ENCODE measurements at regions not wholly inside any gene's neighbourhood (a gene's known extent, or its start where the extent isn't known, plus 50 kb on each side); places are given as distances from the start of the nearest gene placed in this dataset.

DNA sequence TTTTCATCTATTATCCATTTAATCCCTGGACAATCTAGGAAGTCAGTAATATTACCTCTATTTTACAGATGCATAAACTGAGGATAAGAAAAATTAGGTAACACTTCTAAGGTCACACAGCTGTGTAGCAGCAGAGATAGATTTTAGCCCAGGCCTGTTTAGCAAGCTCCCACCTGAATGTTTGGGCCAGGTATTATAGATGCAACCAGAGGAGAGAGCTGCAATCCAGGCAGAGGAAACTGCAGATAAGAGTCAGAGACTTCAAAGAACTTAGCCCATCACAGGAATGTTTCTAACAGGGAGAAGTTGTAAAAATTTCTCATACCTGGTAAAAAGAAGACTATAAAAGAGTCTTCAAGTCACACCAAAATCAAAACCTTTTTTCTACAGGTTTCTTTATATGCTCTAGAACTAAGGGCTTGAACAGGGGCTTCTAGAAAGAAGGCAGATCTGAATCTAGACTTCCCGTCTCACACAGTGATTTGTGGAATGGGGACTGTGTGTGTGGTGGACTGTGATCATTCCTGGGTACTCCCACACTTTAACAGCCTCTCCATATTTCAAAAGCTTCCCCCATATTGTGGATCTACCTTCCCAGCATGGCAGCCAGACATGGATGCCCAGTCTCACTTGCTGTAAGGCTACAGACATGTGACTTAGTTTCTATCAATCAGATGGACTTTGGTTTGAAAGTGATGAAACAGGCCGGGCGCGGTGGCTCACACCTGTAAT, 128.7 kb downstream of the TLR5 start:
- no peak overlapping the region for H3K27ac ChIP-seq (ENCODE audit: low read length)
- TF ChIP-seq, protein P1, sequence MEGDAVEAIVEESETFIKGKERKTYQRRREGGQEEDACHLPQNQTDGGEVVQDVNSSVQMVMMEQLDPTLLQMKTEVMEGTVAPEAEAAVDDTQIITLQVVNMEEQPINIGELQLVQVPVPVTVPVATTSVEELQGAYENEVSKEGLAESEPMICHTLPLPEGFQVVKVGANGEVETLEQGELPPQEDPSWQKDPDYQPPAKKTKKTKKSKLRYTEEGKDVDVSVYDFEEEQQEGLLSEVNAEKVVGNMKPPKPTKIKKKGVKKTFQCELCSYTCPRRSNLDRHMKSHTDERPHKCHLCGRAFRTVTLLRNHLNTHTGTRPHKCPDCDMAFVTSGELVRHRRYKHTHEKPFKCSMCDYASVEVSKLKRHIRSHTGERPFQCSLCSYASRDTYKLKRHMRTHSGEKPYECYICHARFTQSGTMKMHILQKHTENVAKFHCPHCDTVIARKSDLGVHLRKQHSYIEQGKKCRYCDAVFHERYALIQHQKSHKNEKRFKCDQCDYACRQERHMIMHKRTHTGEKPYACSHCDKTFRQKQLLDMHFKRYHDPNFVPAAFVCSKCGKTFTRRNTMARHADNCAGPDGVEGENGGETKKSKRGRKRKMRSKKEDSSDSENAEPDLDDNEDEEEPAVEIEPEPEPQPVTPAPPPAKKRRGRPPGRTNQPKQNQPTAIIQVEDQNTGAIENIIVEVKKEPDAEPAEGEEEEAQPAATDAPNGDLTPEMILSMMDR (conservative IDR thresholded peaks at IDR 0.05; ENCODE audit: low read depth, low read length) = no peak
- TF ChIP-seq EZH2 (IDR thresholded peaks at IDR 0.05; ENCODE audit: low read length, unreplicated experiment) (no peak), EZH2phosphoT487 (IDR thresholded peaks at IDR 0.05; ENCODE audit: borderline replicate concordance, low read length) (no peak)
- H3K4me2 ChIP-seq (ENCODE audit: low read length) = no peak overlapping the region
- peaks cover 3% of the 10 kb centered on the region; the same call in 1 of the 2 replicates for H3K27me3 ChIP-seq (ENCODE audit: low read length)
- DNase-seq (no peak), ATAC-seq (no peak)
- H4K20me1 ChIP-seq (ENCODE audit: low read length) = no peaks in the 10 kb centered on the region
- no peaks in the 10 kb centered on the region for H3K4me1 ChIP-seq (ENCODE audit: insufficient read depth, low read length)
- H3K4me3 ChIP-seq (ENCODE audit: low read length) = no peak overlapping the region
- BruUV-seq (replicated peaks) = no TSS peak
- POLR2A ChIA-PET (ENCODE audit: unreplicated experiment) = no interaction called here
- CTCF ChIA-PET = no interaction called here
- H3K79me2 ChIP-seq (ENCODE audit: low read length) = no peaks in the 10 kb centered on the region
- no peaks in the 10 kb centered on the region for H3K9me3 ChIP-seq (ENCODE audit: low read length)
- intact Hi-C loops (cut with micrococcal nuclease) = no loop called here
- H3K9me2 ChIP-seq (replicated peaks; ENCODE audit: low read length) = no peaks in the 10 kb centered on the region
- no peak overlapping the region for H2AFZ ChIP-seq (ENCODE audit: low read length)
- H3F3A ChIP-seq (ENCODE audit: low read length, unreplicated experiment) = no peaks in the 10 kb centered on the region
- H3K36me3 ChIP-seq (ENCODE audit: low read depth, low read length) = no peaks in the 10 kb centered on the region
- H3K9ac ChIP-seq (ENCODE audit: low read length) = no peak overlapping the region

DNA sequence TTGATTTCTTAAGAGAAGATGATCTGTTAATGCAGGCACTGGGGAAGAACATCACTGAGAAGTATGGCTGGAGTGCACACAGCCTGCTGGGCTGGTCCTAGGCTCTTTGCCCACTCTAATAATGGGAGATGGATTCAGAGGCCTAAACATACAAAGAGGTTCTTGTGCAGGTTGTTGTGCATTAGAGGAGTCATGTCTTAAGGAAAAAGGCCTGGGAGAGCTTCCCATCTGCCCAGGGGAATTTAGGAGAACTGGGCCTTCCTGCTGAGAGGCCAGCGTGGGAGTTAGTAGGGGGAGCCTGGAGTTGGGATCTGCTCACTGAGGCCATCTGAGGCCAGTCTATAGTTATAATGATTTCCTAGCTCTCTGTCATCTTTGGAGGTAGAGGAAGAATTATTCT, 126.7 kb downstream of the TLR5 start:
- Histone ChIP-seq H3K4me1 (ENCODE audit: insufficient read depth, low read length) (no peaks in the 10 kb centered on the region), H3K27me3 (ENCODE audit: low read length) (no peaks in the 10 kb centered on the region), H2AFZ (ENCODE audit: low read length) (no peak overlapping the region), H3K27ac (ENCODE audit: low read length) (no peak overlapping the region), H3K9ac (ENCODE audit: low read length) (no peak overlapping the region), H4K20me1 (ENCODE audit: low read length) (no peaks in the 10 kb centered on the region), H3K9me3 (ENCODE audit: low read length) (no peaks in the 10 kb centered on the region), H3F3A (ENCODE audit: low read length, unreplicated experiment) (no peaks in the 10 kb centered on the region), H3K36me3 (ENCODE audit: low read depth, low read length) (no peaks in the 10 kb centered on the region), H3K4me3 (ENCODE audit: low read length) (no peak overlapping the region), H3K9me2 (replicated peaks; ENCODE audit: low read length) (no peaks in the 10 kb centered on the region), H3K4me2 (ENCODE audit: low read length) (no peak overlapping the region), H3K79me2 (ENCODE audit: low read length) (no peaks in the 10 kb centered on the region)
- BruUV-seq (replicated peaks) = no TSS peak
- TF ChIP-seq, protein P1 (conservative IDR thresholded peaks at IDR 0.05; ENCODE audit: low read depth, low read length) = no peak
- TF ChIP-seq EZH2 (IDR thresholded peaks at IDR 0.05; ENCODE audit: low read length, unreplicated experiment) (no peak), EZH2phosphoT487 (IDR thresholded peaks at IDR 0.05; ENCODE audit: borderline replicate concordance, low read length) (no peak)
- CTCF ChIA-PET = no interaction called here
- ATAC-seq (no peak), DNase-seq (no peak)
- intact Hi-C loops (cut with micrococcal nuclease) = no loop called here
- POLR2A ChIA-PET (ENCODE audit: unreplicated experiment) = no interaction called here

DNA sequence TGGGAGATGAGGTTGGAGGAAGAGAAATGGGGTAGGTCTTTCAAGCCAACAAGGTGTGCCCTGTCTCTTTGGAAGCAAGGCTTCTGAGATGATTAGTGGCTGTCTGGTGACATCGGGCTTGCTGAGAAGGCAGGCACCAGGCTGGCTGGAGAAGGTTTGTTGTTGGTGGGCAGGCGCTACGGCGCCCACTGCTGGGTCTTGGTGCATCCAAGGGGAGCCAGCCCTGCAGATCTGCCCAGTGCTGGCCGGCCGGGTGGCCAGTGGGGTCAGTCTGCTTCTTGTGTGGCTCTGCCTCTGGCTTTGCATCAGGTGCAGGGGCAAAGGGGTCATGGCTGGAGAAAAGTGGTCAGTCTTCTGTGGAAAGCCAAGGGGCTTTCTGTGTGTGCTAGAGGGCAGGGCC, 126.2 kb downstream of the TLR5 start:
- Histone ChIP-seq H3K9me3 (ENCODE audit: low read length) (no peaks in the 10 kb centered on the region), H3K27ac (ENCODE audit: low read length) (no peak overlapping the region), H3K4me3 (ENCODE audit: low read length) (no peak overlapping the region), H3K4me2 (ENCODE audit: low read length) (no peak overlapping the region), H3F3A (ENCODE audit: low read length, unreplicated experiment) (no peaks in the 10 kb centered on the region), H4K20me1 (ENCODE audit: low read length) (no peaks in the 10 kb centered on the region), H2AFZ (ENCODE audit: low read length) (no peak overlapping the region), H3K4me1 (ENCODE audit: insufficient read depth, low read length) (no peaks in the 10 kb centered on the region), H3K79me2 (ENCODE audit: low read length) (no peaks in the 10 kb centered on the region), H3K27me3 (ENCODE audit: low read length) (no peaks in the 10 kb centered on the region), H3K9me2 (replicated peaks; ENCODE audit: low read length) (no peaks in the 10 kb centered on the region), H3K36me3 (ENCODE audit: low read depth, low read length) (no peaks in the 10 kb centered on the region), H3K9ac (ENCODE audit: low read length) (no peak overlapping the region)
- POLR2A ChIA-PET (ENCODE audit: unreplicated experiment) = no interaction called here
- DNase-seq = no peak
- CTCF ChIA-PET = no interaction called here
- no TSS peak for BruUV-seq (replicated peaks)
- intact Hi-C loops (cut with micrococcal nuclease) = no loop called here
- TF ChIP-seq, protein P1 (conservative IDR thresholded peaks at IDR 0.05; ENCODE audit: low read depth, low read length) = no peak
- TF ChIP-seq EZH2 (IDR thresholded peaks at IDR 0.05; ENCODE audit: low read length, unreplicated experiment) (no peak), EZH2phosphoT487 (IDR thresholded peaks at IDR 0.05; ENCODE audit: borderline replicate concordance, low read length) (no peak)
- ATAC-seq = no peak

All from PC-3 (cell line).